ENCODE measurements at regions not wholly inside any gene's neighbourhood (a gene's known extent, or its start where the extent isn't known, plus 50 kb on each side); places are given as distances from the start of the nearest gene placed in this dataset.

DNA sequence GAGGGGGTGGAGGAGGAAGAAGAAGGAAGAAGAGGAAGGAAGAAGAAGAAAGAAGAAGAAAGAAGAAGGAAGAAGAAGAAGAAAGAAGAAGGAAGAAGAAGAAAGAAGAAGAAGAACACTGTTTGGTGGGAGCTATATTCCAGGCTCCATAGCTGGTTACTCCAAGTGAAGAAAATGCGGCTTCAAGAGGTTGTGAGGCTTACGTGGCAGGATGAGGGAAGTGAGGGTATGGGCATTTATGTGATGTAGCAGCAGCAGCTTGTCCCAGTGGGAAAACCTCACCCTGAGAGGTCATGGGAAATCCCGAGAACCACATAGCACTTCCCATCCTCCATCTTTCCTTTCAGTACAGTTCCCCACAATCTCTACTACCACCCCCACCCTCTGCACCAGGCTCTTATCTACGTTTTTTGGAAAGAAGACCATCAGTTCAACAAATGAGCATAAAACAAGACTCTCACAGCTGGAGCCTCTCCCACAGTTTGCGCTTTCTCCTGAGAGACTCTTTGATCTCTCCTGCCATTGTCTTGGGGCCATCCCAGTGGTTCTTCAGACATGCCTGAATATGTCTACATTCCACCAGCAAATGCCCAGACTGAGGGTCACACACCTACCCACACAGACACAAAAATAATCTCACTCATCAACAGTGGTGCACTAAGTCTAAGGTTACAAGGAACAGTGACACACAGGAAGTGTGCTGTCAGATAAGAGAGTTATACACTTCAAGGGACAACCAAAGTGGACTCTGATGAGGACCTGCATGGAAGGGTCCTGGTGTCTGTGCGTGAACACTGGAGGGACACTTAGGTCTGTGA lies 77.9 kb upstream of the KCNJ15 start:
- no peaks in the 10 kb centered on the region for H3K27me3 ChIP-seq (ENCODE audit: control insufficient read depth, insufficient read depth, low read length)

DNA sequence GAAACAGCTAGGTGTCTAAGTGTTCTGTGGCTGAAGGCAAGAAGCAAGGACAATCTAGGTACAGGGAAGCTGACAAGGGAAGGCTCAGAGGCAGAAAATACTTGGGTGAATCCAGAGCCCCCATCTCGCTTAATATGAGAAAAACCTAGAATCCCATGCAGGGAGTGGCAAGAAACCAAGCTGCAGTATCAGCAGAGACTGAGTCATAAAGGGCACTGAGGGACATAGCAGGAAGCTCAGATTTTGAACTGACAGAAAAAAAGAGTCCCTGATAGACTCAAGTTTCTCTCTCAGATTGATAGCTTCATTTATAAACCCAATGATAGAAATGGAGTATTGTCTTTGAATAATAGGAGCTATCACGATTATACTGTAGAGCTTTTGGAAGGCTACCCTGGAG lies 77.3 kb upstream of the KCNJ15 start:
- TF ChIP-seq, protein P1, sequence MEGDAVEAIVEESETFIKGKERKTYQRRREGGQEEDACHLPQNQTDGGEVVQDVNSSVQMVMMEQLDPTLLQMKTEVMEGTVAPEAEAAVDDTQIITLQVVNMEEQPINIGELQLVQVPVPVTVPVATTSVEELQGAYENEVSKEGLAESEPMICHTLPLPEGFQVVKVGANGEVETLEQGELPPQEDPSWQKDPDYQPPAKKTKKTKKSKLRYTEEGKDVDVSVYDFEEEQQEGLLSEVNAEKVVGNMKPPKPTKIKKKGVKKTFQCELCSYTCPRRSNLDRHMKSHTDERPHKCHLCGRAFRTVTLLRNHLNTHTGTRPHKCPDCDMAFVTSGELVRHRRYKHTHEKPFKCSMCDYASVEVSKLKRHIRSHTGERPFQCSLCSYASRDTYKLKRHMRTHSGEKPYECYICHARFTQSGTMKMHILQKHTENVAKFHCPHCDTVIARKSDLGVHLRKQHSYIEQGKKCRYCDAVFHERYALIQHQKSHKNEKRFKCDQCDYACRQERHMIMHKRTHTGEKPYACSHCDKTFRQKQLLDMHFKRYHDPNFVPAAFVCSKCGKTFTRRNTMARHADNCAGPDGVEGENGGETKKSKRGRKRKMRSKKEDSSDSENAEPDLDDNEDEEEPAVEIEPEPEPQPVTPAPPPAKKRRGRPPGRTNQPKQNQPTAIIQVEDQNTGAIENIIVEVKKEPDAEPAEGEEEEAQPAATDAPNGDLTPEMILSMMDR (IDR thresholded peaks at IDR 0.05; ENCODE audit: insufficient read depth, low read length, poor library complexity, severe bottlenecking), result no peak
- Histone ChIP-seq H3K27me3 (ENCODE audit: control insufficient read depth, insufficient read depth, low read length) (no peaks in the 10 kb centered on the region), H3K36me3 (ENCODE audit: control insufficient read depth, insufficient read depth, low read length) (peaks cover 1% of the 10 kb centered on the region), H3K4me3 (ENCODE audit: low read depth, low read length) (no peak overlapping the region)
- no peak for DNase-seq (ENCODE audit: low read depth)

More for the DNA sequence above, 77.9 kb upstream of the KCNJ15 start:
- no peak overlapping the region for H3K4me3 ChIP-seq (ENCODE audit: low read depth, low read length)
- peaks cover 1% of the 10 kb centered on the region for H3K36me3 ChIP-seq (ENCODE audit: control insufficient read depth, insufficient read depth, low read length)
- TF ChIP-seq, protein P1 (IDR thresholded peaks at IDR 0.05; ENCODE audit: insufficient read depth, low read length, poor library complexity, severe bottlenecking), result no peak
- DNase-seq (ENCODE audit: low read depth), result no peak

DNA sequence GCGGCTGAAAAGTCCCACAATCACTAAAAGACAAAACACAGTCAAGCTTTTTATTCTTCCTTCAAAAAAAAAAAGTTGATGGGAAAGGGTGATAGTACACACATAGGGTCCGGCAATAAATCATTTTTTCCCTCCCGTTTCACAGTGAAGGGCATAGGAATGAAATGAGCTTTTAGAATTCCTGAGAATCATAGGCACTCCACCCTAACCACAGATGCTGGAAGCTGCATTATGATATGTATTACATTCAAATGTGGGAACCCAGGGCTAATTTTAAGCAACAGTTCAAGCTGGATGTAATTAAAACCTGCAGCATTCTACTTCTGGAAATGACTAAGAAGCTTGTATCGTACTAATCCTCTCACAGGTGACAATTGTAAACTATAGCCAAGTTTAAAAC lies 75.7 kb upstream of the KCNJ15 start:
- no peak for DNase-seq (ENCODE audit: low read depth)
- TF ChIP-seq, protein P1 (IDR thresholded peaks at IDR 0.05; ENCODE audit: insufficient read depth, low read length, poor library complexity, severe bottlenecking), result no peak
- Histone ChIP-seq H3K27me3 (ENCODE audit: control insufficient read depth, insufficient read depth, low read length) (no peaks in the 10 kb centered on the region), H3K36me3 (ENCODE audit: control insufficient read depth, insufficient read depth, low read length) (peaks cover 1% of the 10 kb centered on the region), H3K4me3 (ENCODE audit: low read depth, low read length) (no peak overlapping the region)

DNA sequence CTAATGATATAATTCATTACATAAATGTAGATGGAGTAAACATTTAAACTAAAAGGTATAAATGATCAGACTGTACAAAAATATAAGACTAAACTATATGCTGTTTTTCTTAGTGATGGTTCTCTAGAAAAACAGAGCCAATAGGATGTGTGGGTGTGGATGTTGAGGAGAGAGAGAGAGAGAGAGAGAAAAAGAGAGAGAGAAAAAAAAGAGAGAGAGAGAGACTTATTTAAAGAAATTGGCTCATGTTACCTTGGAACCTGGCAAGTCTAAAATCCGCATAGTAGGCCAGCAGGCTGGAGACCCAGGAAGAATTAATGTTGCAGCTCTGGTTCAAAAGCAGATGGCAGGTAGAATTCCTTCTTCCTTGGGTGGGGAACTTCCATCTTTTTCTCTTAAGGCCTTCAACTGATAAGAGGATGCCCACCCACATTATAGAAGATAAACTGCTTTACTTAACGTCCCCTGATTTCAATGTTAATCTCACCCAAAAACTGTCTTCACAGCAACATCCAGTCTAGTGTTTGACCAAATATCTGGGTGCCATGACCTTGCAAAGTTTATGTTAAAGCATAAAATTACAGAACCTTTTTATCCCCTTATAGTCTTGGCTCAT lies 74.3 kb upstream of the KCNJ15 start:
- Histone ChIP-seq H3K36me3 (ENCODE audit: control insufficient read depth, insufficient read depth, low read length) (peaks cover 1% of the 10 kb centered on the region), H3K4me3 (ENCODE audit: low read depth, low read length) (no peak overlapping the region), H3K27me3 (ENCODE audit: control insufficient read depth, insufficient read depth, low read length) (no peaks in the 10 kb centered on the region)
- DNase-seq (ENCODE audit: low read depth), result no peak
- TF ChIP-seq, protein P1 (IDR thresholded peaks at IDR 0.05; ENCODE audit: insufficient read depth, low read length, poor library complexity, severe bottlenecking), result no peak

DNA sequence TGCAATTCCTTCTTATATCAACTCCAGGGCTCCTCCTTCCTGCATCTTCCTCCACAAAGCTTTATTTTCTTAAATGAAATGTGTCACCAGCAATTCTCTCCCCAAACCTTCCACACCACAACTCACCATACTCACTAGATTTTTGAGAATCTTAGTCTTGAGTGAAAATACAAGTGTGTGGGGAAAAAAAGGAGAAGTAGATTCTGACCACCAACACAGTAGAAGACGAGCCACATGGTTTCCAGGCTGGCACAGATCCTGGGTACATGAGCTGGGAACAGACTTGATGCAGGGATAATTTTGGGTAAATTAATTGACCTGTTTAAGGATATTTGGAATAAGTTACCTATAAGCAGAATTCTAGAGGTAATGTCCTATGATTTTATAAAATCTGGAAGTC lies 72.8 kb upstream of the KCNJ15 start:
- no peak overlapping the region for H3K4me3 ChIP-seq (ENCODE audit: low read depth, low read length)
- DNase-seq (ENCODE audit: low read depth), result no peak
- TF ChIP-seq, protein P1 (IDR thresholded peaks at IDR 0.05; ENCODE audit: insufficient read depth, low read length, poor library complexity, severe bottlenecking), result no peak
- peaks cover 1% of the 10 kb centered on the region for H3K36me3 ChIP-seq (ENCODE audit: control insufficient read depth, insufficient read depth, low read length)
- no peaks in the 10 kb centered on the region for H3K27me3 ChIP-seq (ENCODE audit: control insufficient read depth, insufficient read depth, low read length)
